A673 (cell line): ENCODE measurements at regions not wholly inside any gene's neighbourhood (a gene's known extent, or its start where the extent isn't known, plus 50 kb on each side); places are given as distances from the start of the nearest gene placed in this dataset.

Experiments
- CTCF ChIP-seq: fragments of 300-800, 200-600 bp; sonication (generic); conservative IDR thresholded peaks from 2 replicates; pipeline ENCODE4 v1.5.1; 2017; ENCODE audit warnings: low read depth, mild to moderate bottlenecking, antibody characterized with exemption, low read length, moderate library complexity, mixed read lengths
- EZH2 ChIP-seq: fragments of 200-600 bp; sonication (generic); IDR thresholded peaks from 2 replicates; pipeline ENCODE4 v1.6.1; 2017; ENCODE audit warnings: borderline replicate concordance, low read depth, mild to moderate bottlenecking, mixed read lengths, antibody characterized with exemption, low read length; ENCODE audit not compliant: poor library complexity, severe bottlenecking

- TF ChIP-seq CTCF: no peak
- no peak for TF ChIP-seq EZH2
Observed at GRCh38 chr20:11156922-11157321, 483.1 kb upstream of the JAG1 start.
